ENCODE measurements at regions not wholly inside any gene's neighbourhood (a gene's known extent, or its start where the extent isn't known, plus 50 kb on each side); places are given as distances from the start of the nearest gene placed in this dataset.

DNA sequence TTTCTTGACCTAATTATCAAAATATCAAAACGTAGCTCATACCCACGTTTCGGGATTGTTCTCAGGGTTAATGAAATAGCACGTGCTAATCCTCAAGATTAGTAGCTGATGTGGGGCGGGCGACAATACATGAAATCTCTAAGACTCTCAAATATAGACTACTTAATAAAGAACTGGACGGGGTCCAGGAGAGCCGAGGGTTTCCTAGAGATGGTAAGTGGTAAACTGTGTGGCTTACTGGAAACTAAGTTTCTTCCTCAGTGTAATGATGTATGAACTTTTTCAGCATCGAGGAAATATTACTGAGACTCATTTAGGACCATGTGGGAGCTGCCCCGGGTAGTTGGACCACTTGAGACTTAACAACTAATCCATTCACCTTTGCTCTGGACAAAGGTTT lies 453.3 kb upstream of the SALL3 start:
- no peak for DNase-seq

DNA sequence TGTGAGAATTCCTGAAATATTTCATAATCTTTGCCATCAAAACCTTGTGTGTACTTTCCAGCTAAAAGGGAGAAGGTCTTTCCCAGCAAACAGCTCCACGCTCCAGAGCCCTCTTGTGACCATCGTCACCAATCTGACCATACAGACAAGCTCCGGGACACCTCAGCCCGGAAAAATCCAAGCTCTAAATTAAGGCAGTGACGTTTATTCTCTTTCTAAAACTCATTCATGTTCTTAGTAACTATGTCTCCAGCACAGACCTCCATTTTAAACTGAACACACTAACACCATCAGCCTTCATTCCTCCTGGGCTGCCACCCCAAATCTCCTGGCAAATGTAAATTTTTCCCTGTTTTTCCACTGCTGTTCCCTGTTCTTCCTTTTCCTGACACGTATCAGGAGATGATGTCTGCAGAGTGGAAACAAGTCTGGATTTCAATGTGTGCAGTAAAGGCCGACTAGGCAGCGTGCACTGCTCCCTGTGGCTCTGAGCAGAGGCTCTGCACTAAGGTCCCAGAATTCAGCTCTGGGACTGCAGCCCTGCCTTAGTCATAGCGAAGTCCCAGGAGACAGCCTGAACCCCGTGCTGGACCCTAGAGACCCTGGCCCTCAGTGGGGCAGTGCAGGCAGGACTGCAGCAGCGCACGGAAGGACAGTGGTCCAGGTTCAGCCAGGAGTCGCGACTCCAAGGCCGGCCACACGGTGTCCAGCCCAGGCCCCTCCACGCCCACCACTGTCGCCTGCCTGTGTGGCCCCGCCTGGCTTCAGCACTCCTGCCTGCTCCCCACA lies 452.5 kb upstream of the SALL3 start:
- DNase-seq: no peak

DNA sequence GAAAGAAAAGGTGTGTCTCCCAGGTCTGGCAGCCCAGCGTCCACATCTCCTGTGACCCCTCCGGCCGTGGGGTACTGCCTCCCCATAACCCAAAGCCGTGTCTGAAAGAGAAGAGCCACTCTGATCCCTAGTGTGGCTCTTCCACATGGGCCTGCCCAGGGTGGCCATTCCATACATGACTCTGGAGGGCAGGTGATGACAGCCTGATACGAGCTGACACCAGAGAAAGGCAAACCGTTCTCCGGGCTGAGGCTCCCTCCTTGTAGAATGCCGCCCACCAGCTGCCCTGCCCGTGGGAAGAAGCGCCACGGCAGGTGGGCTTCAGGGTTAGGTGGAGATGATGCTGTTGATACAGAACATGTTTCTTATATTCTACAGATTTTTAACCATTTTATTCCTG lies 451.6 kb upstream of the SALL3 start:
- no peak for DNase-seq

DNA sequence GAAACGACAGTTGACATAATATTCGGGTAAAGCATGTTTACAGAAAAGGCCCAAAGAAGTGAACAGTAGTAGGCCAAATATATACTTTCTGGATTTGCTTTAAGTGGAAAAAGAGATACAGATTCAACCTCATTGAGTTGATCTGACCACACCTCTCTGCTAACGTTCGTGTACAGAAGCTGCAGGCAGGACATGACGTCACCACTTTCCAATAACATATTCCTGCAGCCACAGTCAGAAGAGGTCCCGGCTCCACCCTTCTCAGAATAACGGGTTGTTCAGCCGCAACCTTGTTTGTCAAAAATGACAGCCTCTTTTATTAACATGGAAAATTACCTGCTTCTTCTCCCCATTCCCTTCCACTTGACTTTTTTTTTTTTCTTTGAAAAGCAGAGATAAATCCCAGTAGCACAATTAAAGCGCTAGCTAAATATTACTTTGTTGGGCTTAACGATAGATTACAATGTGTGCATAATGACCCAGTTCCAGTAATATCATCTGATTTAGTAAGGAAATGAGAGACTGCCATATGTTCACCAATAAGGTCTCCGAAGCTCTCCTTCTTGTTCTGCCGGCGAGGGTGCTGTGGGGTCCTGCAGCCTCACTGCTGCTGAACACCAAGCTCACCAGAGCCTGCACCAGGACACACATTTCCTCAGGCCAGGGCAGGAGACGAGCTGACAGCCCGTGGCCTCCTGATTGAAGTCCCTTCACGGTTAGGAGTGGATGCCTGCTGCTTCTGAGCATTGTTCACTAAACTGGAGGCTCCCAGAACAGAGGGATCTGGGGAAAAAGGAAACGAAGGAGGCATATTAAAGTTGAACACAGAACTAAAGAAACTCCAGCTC lies 451.0 kb upstream of the SALL3 start:
- no peak for DNase-seq

DNA sequence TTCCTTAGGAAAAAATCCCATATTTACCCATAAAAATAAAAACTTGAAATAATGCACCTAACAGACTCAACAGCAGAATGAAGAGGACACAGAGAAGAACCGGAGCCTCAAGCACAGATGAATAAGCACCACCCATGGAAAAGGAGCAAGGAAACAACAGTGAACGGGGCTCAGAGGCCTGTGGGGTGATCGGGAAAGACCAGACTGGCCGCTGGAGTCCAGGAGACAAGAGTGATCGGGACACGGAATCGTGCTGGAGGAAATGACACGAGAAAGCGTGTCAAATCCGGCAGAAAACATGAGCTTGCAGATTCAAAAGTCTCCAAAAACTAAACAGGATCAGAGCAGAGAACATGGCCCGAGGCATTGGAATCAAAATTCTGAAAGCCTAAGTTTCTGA lies 448.0 kb upstream of the SALL3 start:
- no peak for DNase-seq

DNA sequence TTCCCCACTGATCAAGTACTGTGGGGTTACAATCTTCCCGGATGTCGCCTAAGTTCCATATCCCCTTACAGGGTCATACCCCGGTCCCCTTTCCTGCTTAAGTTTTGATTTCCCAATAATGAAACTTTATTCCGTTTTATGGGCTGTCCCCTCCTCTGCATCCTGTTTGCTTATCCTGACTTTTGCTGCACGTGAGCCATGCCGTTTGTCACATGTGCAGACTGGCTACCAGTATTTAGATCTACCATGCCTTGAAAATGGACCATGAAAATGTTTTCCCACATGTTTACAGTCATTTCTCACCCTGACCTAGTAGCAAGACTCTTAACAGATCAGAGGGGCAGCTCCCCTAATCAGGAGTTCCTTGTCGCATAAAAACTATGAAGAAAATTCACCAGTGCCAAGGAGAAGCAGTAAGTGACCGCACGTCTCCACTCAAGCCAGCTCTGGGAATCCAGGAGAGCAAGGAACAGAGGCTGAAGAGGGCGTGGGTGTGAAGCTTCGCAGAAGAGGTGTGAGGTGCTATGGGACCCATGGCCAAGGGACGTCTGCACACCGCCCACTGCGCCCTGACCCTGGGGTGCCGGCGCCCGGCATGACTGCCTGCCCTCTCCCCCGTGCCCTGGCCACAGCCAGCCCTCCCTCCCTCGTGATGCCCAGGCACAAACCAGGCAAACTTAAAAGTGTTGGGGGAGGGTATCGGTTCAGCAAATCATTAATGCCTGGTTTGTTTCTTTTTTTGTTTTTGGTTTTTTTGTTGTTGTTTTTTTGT lies 440.8 kb upstream of the SALL3 start:
- no peak for DNase-seq

DNA sequence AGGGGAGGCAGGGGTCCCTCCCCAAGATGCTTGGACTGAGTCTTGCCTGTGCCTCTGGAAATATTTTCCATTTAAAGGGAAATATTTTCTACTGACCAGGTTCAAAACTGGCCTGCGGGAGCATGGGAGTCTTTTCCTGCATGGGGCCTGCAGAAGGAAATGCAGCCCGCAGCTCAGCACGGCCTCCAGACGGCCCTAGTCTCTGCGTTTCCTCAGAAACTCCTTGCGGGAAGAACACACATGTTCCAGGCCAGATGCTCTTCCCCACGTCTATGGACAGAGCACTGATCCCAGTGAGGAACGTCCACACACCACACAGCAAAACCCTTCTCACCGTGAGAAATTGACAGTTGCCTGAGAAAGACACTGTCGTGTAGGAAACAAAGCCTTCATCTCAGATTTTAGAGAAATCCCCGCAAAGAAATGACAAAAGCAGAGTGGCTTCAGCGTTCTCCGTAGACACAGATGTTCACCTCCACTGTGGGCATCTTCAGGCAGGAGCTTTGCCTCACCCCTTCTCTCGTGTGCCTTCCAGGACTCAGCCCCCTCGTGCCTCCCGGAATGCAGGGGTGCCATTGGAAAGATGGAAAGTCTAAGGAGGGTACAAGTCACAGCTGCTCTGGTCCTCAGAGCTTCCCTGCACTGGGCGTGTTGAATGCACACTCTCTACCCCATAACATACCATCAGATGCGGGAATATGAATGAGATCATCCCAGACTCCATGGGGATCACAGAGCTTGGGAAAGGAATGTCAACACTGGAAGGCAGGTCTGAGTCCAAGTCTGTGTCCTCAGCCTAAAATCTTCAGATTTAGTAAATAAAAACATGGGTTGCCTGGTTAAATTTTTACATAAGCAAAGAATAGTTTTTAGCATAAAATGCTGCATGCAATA lies 438.7 kb upstream of the SALL3 start:
- DNase-seq: no peak

DNA sequence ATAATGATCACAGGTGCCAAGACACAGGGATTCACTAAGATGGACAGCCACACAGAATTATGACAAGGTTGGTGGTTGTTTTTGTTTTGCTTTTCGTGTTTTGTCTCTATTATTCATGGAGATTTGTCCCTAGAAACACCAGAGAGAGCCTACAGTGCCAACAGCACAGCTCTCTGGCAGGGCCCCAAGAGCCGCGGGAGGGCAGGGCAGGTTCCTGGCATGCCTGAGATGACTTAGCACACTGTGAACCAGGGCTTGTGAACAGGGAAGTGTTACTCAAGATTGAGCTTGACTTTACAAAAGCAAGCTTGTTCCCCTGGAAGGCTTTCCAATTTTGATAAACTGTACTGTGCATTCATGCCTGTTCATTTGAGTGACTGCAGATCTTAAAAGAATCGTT lies 437.4 kb upstream of the SALL3 start:
- DNase-seq: no peak

DNA sequence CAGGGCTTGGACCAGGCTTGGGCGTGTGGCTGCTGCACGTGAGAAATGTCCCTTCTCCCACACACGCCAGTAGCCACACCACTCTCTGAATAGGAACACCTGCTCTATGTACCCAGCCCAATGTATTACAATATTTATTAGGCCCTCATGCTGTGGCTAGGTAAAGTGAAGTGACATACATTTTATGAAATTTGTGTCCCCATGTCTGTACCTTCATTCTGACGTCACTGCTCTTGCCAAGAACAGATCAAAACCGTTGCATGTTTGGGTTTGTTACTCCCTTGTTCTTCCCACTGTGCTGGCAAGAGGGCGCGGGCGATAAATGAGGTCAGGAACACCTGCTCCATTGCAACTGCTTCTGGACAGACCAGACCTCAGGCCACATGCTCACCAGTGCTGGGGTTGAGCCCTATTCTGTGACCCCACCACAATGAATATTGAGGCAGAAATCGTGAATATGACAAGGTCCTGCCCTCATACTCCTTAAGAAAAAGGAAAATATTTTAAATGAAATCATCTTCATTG lies 436.4 kb upstream of the SALL3 start:
- no peak for DNase-seq

DNA sequence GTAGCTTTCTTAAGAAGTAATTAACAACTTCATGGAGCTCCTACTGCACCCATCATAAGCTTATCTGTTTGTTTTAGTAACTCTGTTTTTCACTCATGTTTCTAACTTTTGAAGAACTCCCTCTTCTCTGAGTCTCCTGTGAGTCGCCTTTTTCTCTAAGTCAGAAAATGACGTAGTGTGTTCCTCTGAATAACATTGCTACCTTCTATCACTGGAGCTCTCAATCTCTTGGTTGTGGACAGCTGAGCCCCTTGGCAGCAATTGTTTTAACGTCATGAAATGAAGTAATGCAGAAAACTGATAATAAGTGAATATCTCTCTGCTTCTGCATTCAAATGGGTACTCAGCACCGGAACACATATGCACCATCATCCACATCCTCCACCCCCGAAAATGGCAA lies 433.3 kb upstream of the SALL3 start:
- no peak for DNase-seq

DNA sequence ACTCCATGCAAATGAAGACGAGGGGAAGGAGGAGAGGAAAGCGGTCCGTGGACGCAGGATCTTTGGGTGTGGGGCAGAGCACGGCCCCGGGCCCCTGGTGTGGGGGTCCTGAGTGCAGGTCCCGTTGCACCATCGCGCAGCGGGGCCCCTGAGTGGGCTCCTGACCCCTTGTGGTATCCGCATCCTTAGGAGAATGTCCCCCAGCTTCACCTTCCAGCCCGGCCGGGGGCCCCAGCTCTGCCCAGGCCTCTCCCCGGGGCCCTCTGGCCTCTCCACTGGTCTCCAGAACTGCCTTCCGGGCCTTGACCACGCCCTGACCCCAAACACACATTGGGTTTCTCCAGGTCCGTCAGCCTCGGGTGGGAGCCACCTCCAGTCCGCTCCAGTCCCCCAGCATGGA lies 431.8 kb upstream of the SALL3 start:
- no peak for DNase-seq

DNA sequence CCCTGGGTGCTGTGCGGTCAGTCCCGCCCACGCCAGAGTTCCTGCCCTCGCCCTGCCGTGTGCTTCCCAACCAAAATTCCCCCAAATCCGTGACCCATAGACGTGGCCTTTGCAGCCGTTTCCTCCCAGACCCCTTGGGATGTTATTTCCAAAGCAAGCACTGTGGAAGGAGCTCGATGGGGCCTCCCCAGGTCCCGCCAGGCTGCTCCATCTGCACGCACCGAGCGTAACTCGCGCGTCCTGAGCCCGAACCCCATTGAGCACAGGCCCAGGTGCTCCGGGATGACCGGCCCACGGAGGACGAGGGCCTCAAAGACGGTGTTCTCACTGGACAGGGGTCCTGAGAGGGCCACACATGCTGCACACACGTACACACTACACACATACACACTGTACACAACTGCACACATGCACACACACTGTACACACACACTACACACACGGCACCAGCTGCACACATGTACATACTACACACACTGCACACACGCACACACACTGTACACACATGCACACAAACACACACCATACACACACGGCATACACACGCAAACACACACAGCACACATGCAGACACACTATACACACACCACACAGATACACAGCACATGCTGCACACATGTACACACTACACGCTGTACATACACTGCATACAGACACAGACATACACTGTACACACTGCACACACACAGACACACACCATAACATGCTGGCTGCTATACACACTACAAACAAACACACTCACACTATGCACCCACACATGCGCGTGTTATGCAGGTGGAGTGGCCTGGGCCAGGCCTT lies 431.2 kb upstream of the SALL3 start:
- DNase-seq: no peak

DNA sequence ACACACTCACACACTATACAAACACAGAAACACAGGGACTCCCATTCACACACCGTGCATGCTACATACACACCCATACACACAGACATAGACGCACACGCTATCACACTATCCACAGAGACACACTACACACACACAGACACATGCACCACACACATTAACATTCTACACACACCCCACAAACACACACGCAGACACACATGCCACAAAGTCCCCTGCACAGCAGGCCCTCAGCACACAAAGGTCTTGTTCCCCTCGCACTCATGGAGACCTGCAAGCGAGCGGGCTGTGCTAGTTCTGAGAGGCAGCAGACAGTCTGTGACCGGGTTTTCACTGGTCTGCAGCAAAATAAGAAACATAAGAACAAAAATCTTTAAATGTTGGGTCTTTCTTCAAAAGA lies 429.6 kb upstream of the SALL3 start:
- no peak for DNase-seq

DNA sequence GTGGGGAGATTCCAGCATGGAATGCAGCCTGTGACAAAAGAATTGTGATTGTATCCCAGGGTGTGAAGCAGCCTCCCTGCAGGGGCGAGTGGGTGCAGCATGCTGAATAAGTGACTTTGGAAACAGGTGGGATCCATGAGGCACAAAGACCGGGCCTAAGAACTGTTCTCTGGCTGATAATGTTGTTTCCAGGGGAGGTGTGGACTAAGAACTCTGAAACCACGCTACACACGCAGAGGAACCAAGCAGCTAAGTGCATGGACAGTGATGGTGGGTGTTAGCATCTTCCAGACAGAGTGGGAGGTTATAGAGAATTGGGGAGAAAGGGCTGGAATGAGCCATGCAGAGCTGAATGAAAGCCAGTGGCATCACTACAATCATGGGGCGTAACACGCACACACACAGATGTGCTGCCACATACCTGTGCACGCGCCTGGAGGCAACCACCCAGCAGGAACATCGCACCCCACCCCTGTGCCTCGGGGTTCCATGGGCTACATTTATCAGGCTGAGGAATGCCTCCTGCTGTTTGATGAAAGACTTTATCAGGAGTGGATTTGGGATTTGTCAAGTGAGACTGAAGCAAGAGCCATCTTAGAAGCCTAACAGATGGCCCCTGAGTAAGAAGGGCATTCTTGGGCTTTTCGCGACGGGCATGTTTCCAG lies 424.5 kb upstream of the SALL3 start:
- DNase-seq: no peak

DNA sequence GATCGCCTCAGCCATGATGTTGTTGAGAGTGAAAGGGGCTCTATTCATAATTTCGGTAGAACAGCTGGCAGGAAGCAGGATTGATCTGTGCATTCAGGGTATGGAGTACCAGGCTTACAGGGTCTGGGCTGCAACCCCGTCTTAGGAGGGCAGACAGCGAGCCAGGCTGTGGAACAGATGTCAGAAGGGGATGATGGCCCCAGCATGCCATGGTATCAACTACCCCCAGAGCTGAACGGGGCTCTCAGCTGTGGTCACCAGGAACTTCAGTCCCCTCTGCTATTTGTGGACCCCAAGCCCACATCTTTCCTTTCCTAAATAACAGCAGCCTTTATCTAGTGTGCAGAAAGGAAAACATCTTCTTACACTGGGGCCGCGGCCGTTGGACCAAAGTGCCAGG lies 422.2 kb upstream of the SALL3 start:
- no peak for DNase-seq

DNA sequence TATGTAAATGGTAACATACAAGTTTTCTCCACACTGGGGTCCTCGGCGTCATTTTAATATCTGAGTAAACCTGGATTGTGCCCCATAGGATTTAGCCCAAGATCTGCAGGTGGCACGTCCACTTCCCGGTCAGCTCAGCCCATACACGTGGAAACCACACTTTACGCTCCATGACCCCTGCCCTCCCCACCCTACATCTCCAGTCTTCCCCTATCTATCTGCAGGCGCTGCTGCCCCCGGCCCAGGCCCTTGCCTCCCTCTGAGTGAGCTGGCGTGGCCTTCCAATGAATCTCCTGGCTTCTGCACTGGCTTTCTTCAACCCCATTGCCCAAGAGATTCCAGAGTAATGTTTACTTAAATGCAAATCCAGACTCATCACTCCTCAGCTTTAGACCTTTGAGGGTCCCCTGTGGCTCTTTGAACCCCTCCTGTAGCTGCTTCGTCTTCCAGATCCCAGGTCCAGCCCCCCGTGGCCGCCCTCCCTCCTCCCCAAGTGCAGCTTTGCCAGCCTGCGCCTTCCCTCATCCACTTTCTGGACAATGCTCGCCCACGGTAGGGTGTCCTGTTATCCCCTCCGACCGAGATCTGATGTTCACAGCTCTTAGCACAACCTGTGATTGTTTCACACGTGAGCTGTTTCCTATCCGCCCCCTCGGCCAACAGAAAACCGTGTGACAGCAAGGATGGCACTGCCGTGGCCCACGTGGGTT lies 421.4 kb upstream of the SALL3 start:
- DNase-seq: no peak

DNA sequence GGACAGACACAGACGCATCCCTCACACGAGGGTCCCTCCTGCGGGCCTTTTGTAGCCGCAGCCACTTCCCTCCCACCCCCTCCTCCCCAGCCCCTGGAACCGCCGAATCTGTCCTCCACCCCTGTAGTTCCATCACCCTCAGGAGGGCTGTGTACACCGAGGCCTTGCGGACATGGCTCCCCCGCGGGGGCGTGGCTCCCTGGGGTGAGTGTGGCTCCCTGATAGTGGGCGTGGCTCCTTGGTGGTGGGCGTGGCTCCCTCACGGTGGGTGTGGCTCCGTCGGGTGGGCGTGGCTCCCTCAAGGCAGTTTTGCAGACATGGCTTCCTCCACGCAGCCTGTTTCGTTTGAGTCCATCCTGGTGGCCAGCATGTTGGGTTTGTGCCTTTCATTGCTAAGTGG lies 420.7 kb upstream of the SALL3 start:
- DNase-seq: no peak

DNA sequence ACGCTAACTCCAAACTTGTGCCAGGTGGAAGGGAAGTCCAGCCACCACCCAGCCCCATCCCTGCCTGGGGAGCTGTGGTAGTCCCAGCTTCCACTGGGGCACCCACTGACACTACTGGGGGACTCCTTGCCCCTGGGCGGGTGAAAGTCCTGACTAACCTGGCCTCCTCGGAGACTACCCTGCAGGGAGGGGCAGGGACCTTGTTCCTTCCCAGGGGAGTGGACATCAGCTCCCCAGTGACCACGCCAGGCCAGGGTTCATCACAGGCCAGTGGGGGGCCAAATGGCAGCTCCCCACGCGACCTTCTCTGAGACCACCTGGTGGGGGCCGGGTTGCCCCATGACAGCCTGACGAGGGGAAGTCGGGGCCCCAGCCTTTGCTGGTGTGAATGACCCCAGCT lies 420.0 kb upstream of the SALL3 start:
- no peak for DNase-seq

DNA sequence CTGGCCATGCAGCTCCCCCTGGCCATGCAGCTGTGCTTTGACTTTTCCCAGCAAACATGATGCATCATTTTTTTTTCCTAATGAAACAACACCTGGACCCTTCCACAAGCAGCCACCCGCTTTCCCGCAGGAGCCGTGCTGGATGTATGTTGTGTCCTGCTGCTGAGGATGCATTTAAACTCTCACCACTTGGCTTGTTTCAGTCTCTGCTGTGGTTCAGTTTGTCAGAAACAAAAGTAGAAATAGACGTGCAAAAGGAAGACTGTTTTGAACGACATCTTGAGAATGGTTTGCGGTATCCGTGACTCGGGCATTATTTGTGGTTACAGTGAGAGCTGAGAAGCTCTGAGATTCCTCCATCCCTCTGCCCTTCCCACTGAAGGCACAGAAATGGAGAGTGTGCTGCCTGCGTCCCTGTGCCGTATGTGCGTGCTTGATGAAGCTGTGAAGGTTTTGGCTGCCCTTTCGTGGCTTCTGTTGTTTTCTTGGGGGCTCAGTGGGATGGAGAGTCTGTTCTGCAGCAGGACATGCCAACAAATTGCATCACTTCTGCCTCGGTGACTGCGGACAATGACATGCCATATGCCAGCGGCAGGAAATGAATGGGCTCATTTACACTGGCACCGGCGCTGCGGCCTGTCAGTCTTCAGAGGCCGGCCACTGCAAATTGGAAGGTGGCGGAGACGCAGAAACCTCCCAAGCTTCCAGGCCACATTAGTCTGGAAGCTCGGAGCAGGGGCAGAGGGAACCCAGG lies 417.7 kb upstream of the SALL3 start:
- DNase-seq: no peak

Measured in stimulated activated CD4-positive, alpha-beta T cell treated with anti-CD3 and anti-CD28 coated beads, Interleukin-1b, Interleukin-23, amount 100 ng/mL, for 48 hours (primary cell).